ENCODE measurements at regions not wholly inside any gene's neighbourhood (a gene's known extent, or its start where the extent isn't known, plus 50 kb on each side); places are given as distances from the start of the nearest gene placed in this dataset.

- no peak for DNase-seq
Measured at GRCh38 chr2:18503376-18504228, 56.9 kb downstream of the RDH14 start.

- DNase-seq: no peak
Measured at GRCh38 chr2:18502142-18502541, 58.3 kb downstream of the RDH14 start.

- DNase-seq: no peak
Measured at GRCh38 chr2:18501729-18502128, 58.7 kb downstream of the RDH14 start.

GRCh38 chr2:18501156-18501555, 59.3 kb downstream of the RDH14 start:
- no peak for DNase-seq

- DNase-seq: no peak
Measured at GRCh38 chr2:18500333-18500732, 60.1 kb downstream of the RDH14 start.

- DNase-seq: no peak
Measured at GRCh38 chr2:18498531-18498930, 61.9 kb downstream of the RDH14 start.

GRCh38 chr2:18496516-18496915, 63.9 kb downstream of the RDH14 start:
- no peak for DNase-seq

GRCh38 chr2:18495058-18495457, 65.4 kb downstream of the RDH14 start:
- DNase-seq: no peak

- DNase-seq: no peak
Measured at GRCh38 chr2:18492721-18493120, 67.7 kb downstream of the RDH14 start.

GRCh38 chr2:18491577-18491976, 68.9 kb downstream of the RDH14 start:
- DNase-seq: no peak

- no peak for DNase-seq
Measured at GRCh38 chr2:18490901-18491300, 69.6 kb downstream of the RDH14 start.

- no peak for DNase-seq
Measured at GRCh38 chr2:18487106-18487913, 73.1 kb downstream of the RDH14 start.

GRCh38 chr2:18484625-18485024, 75.8 kb downstream of the RDH14 start:
- DNase-seq: no peak

- DNase-seq: no peak
Measured at GRCh38 chr2:18483896-18484295, 76.6 kb downstream of the RDH14 start.

GRCh38 chr2:18482666-18483065, 77.8 kb downstream of the RDH14 start:
- DNase-seq: no peak

- no peak for DNase-seq
Measured at GRCh38 chr2:18479947-18480369, 80.5 kb downstream of the RDH14 start.

- no peak for DNase-seq
Measured at GRCh38 chr2:18477293-18477692, 83.2 kb downstream of the RDH14 start.

GRCh38 chr2:18476484-18476883, 84.0 kb downstream of the RDH14 start:
- no peak for DNase-seq

GRCh38 chr2:18475884-18476283, 84.6 kb downstream of the RDH14 start:
- DNase-seq: no peak

GRCh38 chr2:18474700-18475099, 85.8 kb downstream of the RDH14 start:
- DNase-seq: no peak

- no peak for DNase-seq
Measured at GRCh38 chr2:18473241-18474181, 86.9 kb downstream of the RDH14 start.

GRCh38 chr2:18467749-18468360, 92.6 kb downstream of the RDH14 start:
- DNase-seq: no peak
